DOHH2 (cell line): ENCODE measurements at regions not wholly inside any gene's neighbourhood (a gene's known extent, or its start where the extent isn't known, plus 50 kb on each side); places are given as distances from the start of the nearest gene placed in this dataset.

Source experiments
- EZH2phosphoT487 ChIP-seq: fragments of 200-600 bp; sonication (generic); IDR thresholded peaks from 2 replicates; pipeline ENCODE4 v1.6.1; 2017; ENCODE audit warnings: borderline replicate concordance, mild to moderate bottlenecking, antibody characterized with exemption, low read length, moderate library complexity, mixed read lengths
- TF ChIP-seq, protein P1 (sequence below): fragments of 200-600 bp; sonication (generic); IDR thresholded peaks from one replicate; pipeline ENCODE4 v1.5.1; 2014; ENCODE audit warnings: antibody characterized with exemption, mild to moderate bottlenecking, low read depth, low read length; ENCODE audit not compliant: poor library complexity, severe bottlenecking

DNA sequence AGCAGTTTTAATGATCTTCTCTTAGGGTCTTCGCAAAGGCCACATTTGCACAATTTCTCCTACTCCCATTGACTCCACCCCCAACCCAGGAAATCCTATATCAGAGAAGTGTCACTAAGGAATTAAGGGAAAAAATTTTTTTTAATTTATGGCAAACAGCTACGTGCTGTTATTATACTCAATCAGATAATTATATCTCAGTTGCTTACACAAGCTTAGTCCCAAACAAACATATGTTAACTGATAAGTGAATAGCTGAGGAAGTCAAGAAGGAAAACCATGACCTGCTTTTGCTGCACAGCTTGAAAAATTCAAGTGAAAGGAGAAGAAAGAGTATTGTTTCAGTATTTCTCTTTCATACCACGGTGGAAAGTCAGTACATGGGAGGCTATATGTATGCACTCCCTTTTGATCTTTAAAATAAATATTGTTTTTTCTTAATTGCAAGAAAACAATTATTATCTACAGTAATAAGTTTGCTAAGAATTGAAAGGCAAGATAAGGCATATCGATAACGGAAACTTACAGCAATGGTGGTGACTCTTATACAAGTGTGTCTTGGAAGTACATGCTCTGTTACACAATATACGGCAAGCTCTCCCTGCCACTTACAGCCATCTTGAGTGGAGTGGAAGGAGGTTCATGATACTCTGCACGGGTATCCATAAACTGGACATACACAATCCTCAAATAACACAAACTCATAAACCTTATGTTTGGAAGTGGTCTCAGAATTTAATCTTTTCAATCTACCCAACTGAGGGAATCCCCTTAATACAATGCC lies 167.9 kb upstream of the FREM1 start:
- TF ChIP-seq, protein P1, sequence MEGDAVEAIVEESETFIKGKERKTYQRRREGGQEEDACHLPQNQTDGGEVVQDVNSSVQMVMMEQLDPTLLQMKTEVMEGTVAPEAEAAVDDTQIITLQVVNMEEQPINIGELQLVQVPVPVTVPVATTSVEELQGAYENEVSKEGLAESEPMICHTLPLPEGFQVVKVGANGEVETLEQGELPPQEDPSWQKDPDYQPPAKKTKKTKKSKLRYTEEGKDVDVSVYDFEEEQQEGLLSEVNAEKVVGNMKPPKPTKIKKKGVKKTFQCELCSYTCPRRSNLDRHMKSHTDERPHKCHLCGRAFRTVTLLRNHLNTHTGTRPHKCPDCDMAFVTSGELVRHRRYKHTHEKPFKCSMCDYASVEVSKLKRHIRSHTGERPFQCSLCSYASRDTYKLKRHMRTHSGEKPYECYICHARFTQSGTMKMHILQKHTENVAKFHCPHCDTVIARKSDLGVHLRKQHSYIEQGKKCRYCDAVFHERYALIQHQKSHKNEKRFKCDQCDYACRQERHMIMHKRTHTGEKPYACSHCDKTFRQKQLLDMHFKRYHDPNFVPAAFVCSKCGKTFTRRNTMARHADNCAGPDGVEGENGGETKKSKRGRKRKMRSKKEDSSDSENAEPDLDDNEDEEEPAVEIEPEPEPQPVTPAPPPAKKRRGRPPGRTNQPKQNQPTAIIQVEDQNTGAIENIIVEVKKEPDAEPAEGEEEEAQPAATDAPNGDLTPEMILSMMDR, result no peak
- TF ChIP-seq EZH2phosphoT487, result no peak
